NT2/D1 (cell line): ENCODE measurements at regions not wholly inside any gene's neighbourhood (a gene's known extent, or its start where the extent isn't known, plus 50 kb on each side); places are given as distances from the start of the nearest gene placed in this dataset.

Experiments used
- DNase-seq: peaks from one replicate; pipeline ENCODE4 v3.0.0-alpha.2; 2011; ENCODE audit warnings: low read depth, low spot score
- H3K27me3 ChIP-seq: 2 replicates; pipeline ENCODE4 v1.6.0; 2011; ENCODE audit warnings: mild to moderate bottlenecking; ENCODE audit not compliant: insufficient read length, insufficient read depth
- H3K36me3 ChIP-seq: 2 replicates; pipeline ENCODE4 v1.6.1; 2011; ENCODE audit warnings: mild to moderate bottlenecking, low read length, mixed read lengths; ENCODE audit not compliant: insufficient read depth, insufficient read length
- H3K4me1 ChIP-seq: 2 replicates; pipeline ENCODE4 v1.5.1; 2011; ENCODE audit not compliant: insufficient read depth, insufficient read length
- H3K4me3 ChIP-seq: 2 replicates; pipeline ENCODE4 v1.5.1; 2011; ENCODE audit warnings: low read depth; ENCODE audit not compliant: insufficient read length
- H3K9ac ChIP-seq: 2 replicates; pipeline ENCODE4 v1.6.0; 2011; ENCODE audit warnings: low read depth; ENCODE audit not compliant: insufficient read length
- H3K9me3 ChIP-seq: 2 replicates; pipeline ENCODE4 v1.5.1; 2011; ENCODE audit warnings: mild to moderate bottlenecking, low read length; ENCODE audit not compliant: insufficient read depth
- SUZ12 ChIP-seq: IDR thresholded peaks from 2 replicates; pipeline ENCODE4 v1.6.1; 2011; ENCODE audit not compliant: insufficient read length, insufficient read depth; ENCODE audit errors: extremely low read depth
- YY1 ChIP-seq: IDR thresholded peaks from 2 replicates; pipeline ENCODE4 v1.6.1; 2011; ENCODE audit not compliant: insufficient read length, insufficient read depth
- ZNF274 ChIP-seq: IDR thresholded peaks from 2 replicates; pipeline ENCODE4 v1.6.1; 2011; ENCODE audit warnings: mild to moderate bottlenecking, low read depth, low read length

GRCh38 chr7:88457320-88457719 lies 150.6 kb upstream of the STEAP4 start:
- TF ChIP-seq YY1 (no peak), ZNF274 (no peak), SUZ12 (no peak)
- no peaks in the 10 kb centered on the region for H3K27me3 ChIP-seq
- H3K4me3 ChIP-seq, result no peak overlapping the region
- no peaks in the 10 kb centered on the region for H3K4me1 ChIP-seq
- no peak overlapping the region for H3K9ac ChIP-seq
- H3K9me3 ChIP-seq, result no peaks in the 10 kb centered on the region
- H3K36me3 ChIP-seq, result no peaks in the 10 kb centered on the region
- DNase-seq, result no peak

DNA sequence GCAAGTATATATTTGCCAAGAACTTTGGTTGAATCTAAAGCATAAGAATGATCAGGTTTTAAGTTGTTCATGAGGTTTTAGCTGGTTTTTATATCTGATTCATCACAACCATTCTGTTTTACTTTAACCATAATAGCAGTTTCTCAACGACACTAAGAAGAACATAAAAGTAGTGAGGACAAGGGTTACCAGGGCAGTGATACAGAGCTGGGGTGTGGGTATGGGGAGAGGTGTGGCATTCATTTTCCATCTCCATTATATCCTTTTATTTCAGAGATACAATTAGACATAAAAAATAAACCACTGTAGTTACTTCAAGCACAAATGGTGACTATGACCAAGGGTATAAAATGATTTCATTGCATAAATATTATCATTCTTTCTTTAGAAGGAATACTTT lies 149.8 kb upstream of the STEAP4 start:
- no peak for DNase-seq
- H3K9ac ChIP-seq, result no peak overlapping the region
- H3K27me3 ChIP-seq, result no peaks in the 10 kb centered on the region
- no peaks in the 10 kb centered on the region for H3K9me3 ChIP-seq
- no peaks in the 10 kb centered on the region for H3K36me3 ChIP-seq
- no peak for TF ChIP-seq SUZ12
- TF ChIP-seq YY1, result no peak
- no peak for TF ChIP-seq ZNF274
- H3K4me3 ChIP-seq, result no peak overlapping the region
- H3K4me1 ChIP-seq, result no peaks in the 10 kb centered on the region

DNA sequence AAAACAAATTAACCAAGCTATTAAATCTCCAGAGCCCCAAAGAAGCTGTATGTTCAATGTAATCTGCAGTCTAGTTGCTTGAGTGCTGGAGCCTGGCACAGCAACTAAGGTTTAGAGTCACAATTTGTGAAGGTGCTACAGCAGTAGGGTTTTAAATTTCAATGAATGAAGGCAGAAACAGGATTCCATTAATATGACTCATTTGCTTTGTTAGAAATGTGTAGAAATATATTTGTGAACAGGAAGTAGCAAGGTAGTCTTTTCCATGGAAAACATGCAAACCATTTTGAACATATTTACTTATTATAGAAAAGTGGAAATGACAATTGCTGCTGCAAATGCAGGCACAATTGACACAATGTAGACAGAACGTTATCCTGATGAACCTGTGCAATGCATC lies 149.0 kb upstream of the STEAP4 start:
- no peaks in the 10 kb centered on the region for H3K9me3 ChIP-seq
- no peaks in the 10 kb centered on the region for H3K27me3 ChIP-seq
- H3K4me3 ChIP-seq, result no peak overlapping the region
- H3K36me3 ChIP-seq, result no peaks in the 10 kb centered on the region
- TF ChIP-seq YY1, result no peak
- no peaks in the 10 kb centered on the region for H3K4me1 ChIP-seq
- no peak overlapping the region for H3K9ac ChIP-seq
- DNase-seq, result no peak

DNA sequence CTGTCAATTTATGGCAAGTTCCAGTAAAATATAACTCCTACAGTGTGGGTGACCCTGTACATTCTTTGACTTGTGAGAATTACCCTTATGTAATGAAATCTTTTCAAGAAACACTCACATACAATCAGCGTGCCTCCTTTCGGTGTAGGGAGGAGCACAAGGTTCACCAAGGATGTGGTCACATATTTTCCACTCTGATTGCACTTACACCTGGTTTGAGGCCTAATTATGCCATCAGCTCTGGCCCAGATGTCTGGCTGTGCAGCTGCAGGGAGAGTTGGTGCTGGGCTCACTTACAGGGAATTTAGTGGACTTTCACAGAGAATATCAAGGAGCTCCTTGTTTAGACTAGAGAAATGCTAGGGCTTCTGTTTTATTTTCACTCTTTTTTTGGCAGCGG lies 146.0 kb upstream of the STEAP4 start:
- Histone ChIP-seq H3K9me3 (no peaks in the 10 kb centered on the region), H3K4me3 (no peak overlapping the region), H3K9ac (no peak overlapping the region), H3K4me1 (no peaks in the 10 kb centered on the region), H3K27me3 (no peaks in the 10 kb centered on the region), H3K36me3 (no peaks in the 10 kb centered on the region)
- no peak for DNase-seq
- TF ChIP-seq YY1 (no peak), ZNF274 (no peak), SUZ12 (no peak)

DNA sequence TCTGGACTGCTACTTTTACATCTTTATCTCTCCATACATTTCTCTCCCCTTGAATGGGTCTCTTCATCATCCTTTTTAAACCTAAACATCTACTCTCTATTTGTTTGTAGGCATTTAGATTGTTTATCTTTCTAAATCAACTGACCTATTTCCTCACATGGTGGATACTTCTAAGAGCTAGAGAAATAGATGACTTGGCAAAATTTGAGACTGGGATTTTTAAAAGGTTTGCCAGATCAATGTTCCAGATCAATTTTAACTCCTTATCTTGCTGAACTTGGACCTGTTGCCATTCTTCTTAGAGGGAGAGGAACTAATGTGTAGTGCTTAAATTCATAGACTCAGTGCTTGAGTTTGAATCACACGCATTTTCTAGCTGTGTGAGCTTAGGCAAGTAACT lies 144.2 kb upstream of the STEAP4 start:
- no peak for DNase-seq
- no peaks in the 10 kb centered on the region for H3K4me1 ChIP-seq
- H3K27me3 ChIP-seq, result no peaks in the 10 kb centered on the region
- no peak for TF ChIP-seq ZNF274
- no peak for TF ChIP-seq SUZ12
- no peak for TF ChIP-seq YY1
- no peaks in the 10 kb centered on the region for H3K9me3 ChIP-seq
- H3K4me3 ChIP-seq, result no peak overlapping the region
- H3K36me3 ChIP-seq, result no peaks in the 10 kb centered on the region
- H3K9ac ChIP-seq, result no peak overlapping the region

- Histone ChIP-seq H3K36me3 (no peaks in the 10 kb centered on the region), H3K4me3 (no peak overlapping the region), H3K9me3 (no peaks in the 10 kb centered on the region), H3K4me1 (no peaks in the 10 kb centered on the region), H3K9ac (no peak overlapping the region), H3K27me3 (no peaks in the 10 kb centered on the region)
- DNase-seq, result no peak
- TF ChIP-seq YY1 (no peak), ZNF274 (no peak), SUZ12 (no peak)
These were observed 142.7 kb upstream of the STEAP4 start for GRCh38 chr7:88449410-88449809.

DNA sequence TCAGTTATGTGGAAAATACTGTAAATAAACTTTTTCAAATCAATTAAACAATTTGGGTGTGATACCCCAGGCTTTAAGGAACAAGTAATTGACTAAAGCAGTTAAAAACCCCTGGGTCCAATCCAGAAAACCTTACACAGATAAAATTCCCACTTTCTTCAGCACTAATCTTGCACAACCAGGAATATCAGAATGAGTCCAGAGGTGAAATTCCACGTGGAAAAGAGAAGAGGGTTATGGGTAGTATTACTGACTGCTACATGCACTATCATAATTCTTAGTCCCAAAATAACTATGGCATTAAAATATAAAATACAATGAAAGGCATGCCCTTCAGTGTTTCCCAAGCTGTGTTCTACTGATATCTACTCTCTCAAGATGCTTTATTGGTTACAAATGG lies 135.7 kb upstream of the STEAP4 start:
- Histone ChIP-seq H3K4me1 (no peaks in the 10 kb centered on the region), H3K9ac (no peak overlapping the region)
- TF ChIP-seq SUZ12, result no peak
- no peak for TF ChIP-seq ZNF274

DNA sequence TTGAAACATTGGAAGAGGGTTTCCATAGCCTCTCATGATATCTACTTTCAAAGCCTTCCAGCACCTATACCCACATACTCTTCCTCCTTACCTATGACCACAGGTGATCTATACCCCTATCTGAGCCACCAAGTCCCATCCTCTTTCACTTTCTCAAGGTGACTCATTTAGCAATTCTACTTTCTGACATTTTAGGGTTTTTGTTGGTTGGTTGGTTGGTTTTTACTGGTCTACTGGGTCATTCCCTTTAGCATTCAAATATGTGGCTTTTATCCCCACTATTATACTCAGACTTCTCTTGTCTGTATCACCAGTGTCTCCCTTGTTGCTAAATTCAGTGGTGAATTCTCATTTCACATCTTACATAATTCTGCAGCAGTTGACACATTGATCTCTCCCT lies 130.4 kb upstream of the STEAP4 start:
- H3K36me3 ChIP-seq, result no peaks in the 10 kb centered on the region
- H3K4me1 ChIP-seq, result no peaks in the 10 kb centered on the region
- H3K9me3 ChIP-seq, result no peaks in the 10 kb centered on the region
- H3K9ac ChIP-seq, result no peak overlapping the region
- no peaks in the 10 kb centered on the region for H3K27me3 ChIP-seq
- no peak for DNase-seq
- TF ChIP-seq ZNF274 (no peak), SUZ12 (no peak)
- no peak overlapping the region for H3K4me3 ChIP-seq

More for the DNA sequence above, 135.7 kb upstream of the STEAP4 start:
- Histone ChIP-seq H3K9me3 (no peaks in the 10 kb centered on the region), H3K4me3 (no peak overlapping the region), H3K27me3 (no peaks in the 10 kb centered on the region), H3K36me3 (no peaks in the 10 kb centered on the region)
- DNase-seq, result no peak
